ENCODE measurements at regions not wholly inside any gene's neighbourhood (a gene's known extent, or its start where the extent isn't known, plus 50 kb on each side); places are given as distances from the start of the nearest gene placed in this dataset.
A peak's percentile ranks its signal among the peaks of the same experiment; 100 is the strongest.

DNA sequence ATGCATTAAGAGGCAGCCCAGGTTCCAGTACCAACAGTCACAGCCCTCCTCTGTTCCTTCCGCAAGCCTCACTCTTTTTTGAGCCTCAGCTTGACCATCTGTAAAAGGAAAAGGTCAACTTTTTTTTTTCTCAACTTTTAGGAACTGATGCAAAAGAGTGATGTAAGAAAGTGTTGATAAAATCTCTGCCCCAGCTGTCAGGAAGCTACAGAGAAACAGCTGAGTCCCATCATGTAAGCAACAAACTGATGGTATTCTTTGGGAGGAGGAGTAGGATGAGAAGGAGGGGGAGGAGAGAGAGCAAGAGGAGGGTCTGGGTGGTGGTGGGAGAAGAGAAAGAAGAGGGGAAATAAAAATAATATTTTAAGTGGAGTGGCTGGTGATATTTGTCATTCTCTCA is 233.9 kb upstream of the TSHZ3 start:
- DNase-seq (ENCODE audit: low read depth): peak; percentile 91
- TF ChIP-seq, protein P1, sequence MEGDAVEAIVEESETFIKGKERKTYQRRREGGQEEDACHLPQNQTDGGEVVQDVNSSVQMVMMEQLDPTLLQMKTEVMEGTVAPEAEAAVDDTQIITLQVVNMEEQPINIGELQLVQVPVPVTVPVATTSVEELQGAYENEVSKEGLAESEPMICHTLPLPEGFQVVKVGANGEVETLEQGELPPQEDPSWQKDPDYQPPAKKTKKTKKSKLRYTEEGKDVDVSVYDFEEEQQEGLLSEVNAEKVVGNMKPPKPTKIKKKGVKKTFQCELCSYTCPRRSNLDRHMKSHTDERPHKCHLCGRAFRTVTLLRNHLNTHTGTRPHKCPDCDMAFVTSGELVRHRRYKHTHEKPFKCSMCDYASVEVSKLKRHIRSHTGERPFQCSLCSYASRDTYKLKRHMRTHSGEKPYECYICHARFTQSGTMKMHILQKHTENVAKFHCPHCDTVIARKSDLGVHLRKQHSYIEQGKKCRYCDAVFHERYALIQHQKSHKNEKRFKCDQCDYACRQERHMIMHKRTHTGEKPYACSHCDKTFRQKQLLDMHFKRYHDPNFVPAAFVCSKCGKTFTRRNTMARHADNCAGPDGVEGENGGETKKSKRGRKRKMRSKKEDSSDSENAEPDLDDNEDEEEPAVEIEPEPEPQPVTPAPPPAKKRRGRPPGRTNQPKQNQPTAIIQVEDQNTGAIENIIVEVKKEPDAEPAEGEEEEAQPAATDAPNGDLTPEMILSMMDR (IDR thresholded peaks at IDR 0.05; ENCODE audit: insufficient read depth, low read depth, low read length): no peak
- H3K4me3 ChIP-seq (ENCODE audit: low read depth, low read length): no peak overlapping the region

DNA sequence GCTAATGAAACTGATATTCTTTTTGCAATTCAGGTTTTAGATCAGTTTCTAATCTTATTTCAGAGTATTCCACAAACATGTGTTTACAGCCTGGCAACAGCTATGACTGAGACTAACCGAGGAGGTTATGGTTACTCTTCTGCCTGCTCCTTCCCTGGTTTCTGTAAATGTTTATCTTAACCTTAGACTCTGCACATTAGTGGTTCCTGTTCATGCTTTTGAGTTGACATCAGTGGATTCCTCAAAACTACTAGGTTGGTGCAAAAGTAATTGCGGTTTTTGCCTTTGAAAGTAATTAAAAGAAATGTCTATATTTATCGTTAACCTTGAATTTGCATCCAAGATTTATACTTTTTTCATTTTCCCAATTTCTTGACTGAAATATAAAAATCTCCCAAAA is 237.0 kb upstream of the TSHZ3 start:
- H3K4me3 ChIP-seq (ENCODE audit: low read depth, low read length): no peak overlapping the region
- DNase-seq (ENCODE audit: low read depth): peak; percentile 91
- TF ChIP-seq, protein P1 (IDR thresholded peaks at IDR 0.05; ENCODE audit: insufficient read depth, low read depth, low read length): no peak

DNA sequence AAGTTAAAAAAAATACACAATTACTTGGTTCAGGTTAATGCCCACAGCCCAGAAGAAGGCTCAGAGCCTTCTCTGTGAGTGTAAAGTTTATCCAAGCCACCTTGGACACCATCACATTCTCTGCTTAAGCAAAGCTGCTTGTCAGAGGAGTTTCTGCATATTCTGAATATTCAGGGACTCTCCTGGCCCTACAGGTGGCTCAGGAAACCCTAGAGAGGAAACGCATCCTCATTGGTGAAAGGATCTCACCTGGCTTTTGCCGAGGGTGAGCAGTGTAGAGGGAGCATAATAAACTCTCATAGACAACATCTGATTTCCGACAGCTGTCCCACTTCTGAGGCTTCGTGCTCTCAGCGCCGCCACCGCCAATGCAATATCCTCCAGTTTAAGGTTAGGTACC is 239.9 kb upstream of the TSHZ3 start:
- TF ChIP-seq, protein P1 (IDR thresholded peaks at IDR 0.05; ENCODE audit: insufficient read depth, low read depth, low read length): no peak
- DNase-seq (ENCODE audit: low read depth): no peak
- no peak overlapping the region for H3K4me3 ChIP-seq (ENCODE audit: low read depth, low read length)

DNA sequence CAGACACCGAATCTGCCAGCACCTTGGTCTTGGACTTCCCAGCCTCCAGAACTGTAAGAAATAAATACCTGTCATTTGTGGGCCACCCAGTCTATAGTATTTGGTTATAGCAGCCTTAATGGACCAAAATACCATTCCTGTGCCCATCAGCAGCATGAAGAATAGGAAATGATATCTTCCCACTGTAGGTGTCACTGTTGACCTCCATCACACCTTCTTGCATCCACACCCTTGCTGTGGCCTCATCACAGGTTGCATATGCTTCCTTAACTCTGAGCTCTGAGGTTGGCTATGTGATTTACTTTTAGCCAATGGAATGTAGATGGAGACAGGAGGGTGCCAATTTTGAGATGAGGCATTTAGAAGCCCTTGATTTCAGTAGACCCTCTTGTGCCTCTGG is 242.0 kb upstream of the TSHZ3 start:
- TF ChIP-seq, protein P1 (IDR thresholded peaks at IDR 0.05; ENCODE audit: insufficient read depth, low read depth, low read length): no peak
- DNase-seq (ENCODE audit: low read depth): no peak
- no peak overlapping the region for H3K4me3 ChIP-seq (ENCODE audit: low read depth, low read length)

DNA sequence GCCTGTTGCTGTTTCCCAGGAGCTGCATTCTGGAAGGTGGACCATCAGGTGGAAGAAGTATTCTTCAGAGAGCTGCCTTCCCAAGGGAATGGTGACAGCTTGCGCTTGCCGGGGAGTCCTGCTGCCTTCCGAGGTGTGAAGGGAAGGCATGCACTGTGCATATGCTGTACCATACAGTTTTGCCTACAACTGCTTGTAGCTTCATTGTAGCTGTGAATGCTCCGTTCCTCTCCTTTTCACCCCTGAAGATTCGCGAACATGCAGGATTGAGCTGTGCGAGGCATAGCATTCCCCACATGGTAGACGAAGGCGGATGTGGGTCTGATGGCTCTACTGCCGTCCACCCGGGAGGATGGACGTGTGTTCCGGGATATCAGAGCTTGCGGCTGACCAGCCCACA is 243.2 kb upstream of the TSHZ3 start:
- H3K4me3 ChIP-seq (ENCODE audit: low read depth, low read length): no peak overlapping the region
- TF ChIP-seq, protein P1 (IDR thresholded peaks at IDR 0.05; ENCODE audit: insufficient read depth, low read depth, low read length): no peak
- no peak for DNase-seq (ENCODE audit: low read depth)

DNA sequence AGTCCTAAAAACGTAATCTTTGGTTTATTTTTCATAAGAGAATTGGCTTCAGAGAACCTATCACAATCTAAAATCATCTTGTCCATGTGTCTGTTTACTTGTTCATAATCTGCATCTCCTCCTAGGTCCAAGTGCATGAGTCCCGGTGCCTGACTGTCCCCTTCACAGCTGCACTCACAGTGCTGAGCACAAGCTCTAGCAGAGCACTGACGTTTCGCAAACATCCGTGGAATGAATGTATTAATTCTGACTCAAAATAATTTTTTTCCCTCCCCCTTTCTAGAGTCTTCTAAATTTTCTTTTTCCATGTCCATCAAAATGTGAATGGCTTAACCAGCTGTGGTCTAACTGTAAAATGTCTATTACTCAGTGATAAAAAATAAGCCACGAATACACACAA is 245.5 kb upstream of the TSHZ3 start:
- TF ChIP-seq, protein P1 (IDR thresholded peaks at IDR 0.05; ENCODE audit: insufficient read depth, low read depth, low read length): no peak
- no peak for DNase-seq (ENCODE audit: low read depth)
- no peak overlapping the region for H3K4me3 ChIP-seq (ENCODE audit: low read depth, low read length)

DNA sequence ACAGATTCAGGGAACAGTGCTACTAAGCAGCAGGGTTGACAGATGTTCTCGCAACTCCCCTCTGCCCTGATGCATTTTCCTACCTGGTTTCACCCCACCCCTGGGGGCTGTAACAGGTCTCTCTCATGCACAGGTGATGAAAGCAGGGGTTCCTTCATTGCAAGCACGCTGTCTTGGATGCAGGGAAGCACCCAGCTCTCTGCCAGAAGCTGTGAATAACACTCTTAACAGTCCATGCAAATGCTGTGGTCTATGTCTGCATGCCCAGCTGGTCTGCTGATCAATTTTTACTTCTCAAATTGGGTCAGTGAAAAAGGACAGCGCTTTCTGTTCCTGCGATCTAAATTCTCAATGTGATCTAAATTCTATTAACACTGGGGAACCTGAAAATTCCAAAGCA is 246.3 kb upstream of the TSHZ3 start:
- no peak overlapping the region for H3K4me3 ChIP-seq (ENCODE audit: low read depth, low read length)
- DNase-seq (ENCODE audit: low read depth): no peak
- TF ChIP-seq, protein P1 (IDR thresholded peaks at IDR 0.05; ENCODE audit: insufficient read depth, low read depth, low read length): no peak
